Adrenal gland (tissue), 9 donors: ENCODE measurements at regions not wholly inside any gene's neighbourhood (a gene's known extent, or its start where the extent isn't known, plus 50 kb on each side); places are given as distances from the start of the nearest gene placed in this dataset.

Source experiments
- DNase-seq, 7 donors: peaks; one replicate each; pipeline ENCODE4 v3.0.0-alpha.2; 2019 to 2020
- H3K27ac ChIP-seq, 5 donors: fragments of 200-600 bp; sonication (generic) in 4 of 5; 1 replicate in 3 of 5; 2 replicates in 2 of 5; pipeline versions ENCODE4 v1.5.1 to v1.8.0; 2016 to 2020; ENCODE audit warnings: mild to moderate bottlenecking in 1 of 5
- H3K27me3 ChIP-seq: fragments of 200-600 bp; 2 replicates; pipeline ENCODE4 v1.8.0; 2021
- H3K36me3 ChIP-seq, 2 donors: fragments of 200-600 bp; replicated peaks in 1 of 2; 1 replicate in 1 of 2; 2 replicates in 1 of 2; pipeline versions ENCODE4 v1.5.1 to v1.8.0; 2018 to 2022
- H3K4me1 ChIP-seq, 2 donors: fragments of 200-600 bp; replicated peaks in 1 of 2; 1 replicate in 1 of 2; 2 replicates in 1 of 2; pipeline versions ENCODE4 v1.5.1 to v1.8.0; 2018 to 2021
- H3K4me3 ChIP-seq, 4 donors: fragments of 200-600 bp; sonication (generic) in 3 of 4; one replicate each; pipeline ENCODE4 v1.5.1; 2016 to 2018
- H3K9me3 ChIP-seq, 3 donors: fragments of 200-600 bp; sonication (generic) in 1 of 3; replicated peaks in 1 of 3; 1 replicate in 2 of 3; 2 replicates in 1 of 3; pipeline versions ENCODE4 v1.5.1 to v1.8.0; 2016 to 2021
- POLR2A ChIP-seq, 2 donors: fragments of 450-650 bp; IDR thresholded peaks; one replicate each; pipeline ENCODE4 v1.6.1; 2017; ENCODE audit warnings: antibody characterized with exemption in 2 of 2, mild to moderate bottlenecking in 2 of 2, moderate library complexity in 1 of 2
- WGBS, 4 donors: extraction: QIAGEN DNeasy Blood & Tissue Kit in 2 of 4; methylation state at CpG; one replicate each; pipeline versions ENCODE4 v1.1.5 to v1.1.7; 2013 to 2017; 5-methylcytosine and 5-hydroxymethylcytosine counted together
- intact Hi-C, 2 donors: fragments of 100-400 bp; cut with DNase I; formaldehyde crosslinking; loops; one replicate each; pipeline versions ENCODE4 v1.14.1 to v1.15.0; 2022 to 2023
- TF ChIP-seq, protein P1 (sequence below), 6 experiments: fragments of 450-650 bp in 4 of 6; fragments of 200-600 bp in 2 of 6; sonication (generic) in 1 of 6; IDR thresholded peaks; 1 replicate in 5 of 6; 2 replicates in 1 of 6; pipeline versions ENCODE4 v1.5.1 to v1.8.0; 2016 to 2021; ENCODE audit warnings: antibody characterized with exemption in 6 of 6, mild to moderate bottlenecking in 2 of 6, moderate library complexity in 1 of 6
- donor health status: healthy with polysubstance abuse.
- donor health status: Bipolar disorder and iron deficiency.
- donor health status: DM: yes; HTN: yes; CAD: no.
- donor health status: DM: no; HTN: no; CAD: no.
- donor health status: DM: no; HTN: no; CAD: no.

DNA sequence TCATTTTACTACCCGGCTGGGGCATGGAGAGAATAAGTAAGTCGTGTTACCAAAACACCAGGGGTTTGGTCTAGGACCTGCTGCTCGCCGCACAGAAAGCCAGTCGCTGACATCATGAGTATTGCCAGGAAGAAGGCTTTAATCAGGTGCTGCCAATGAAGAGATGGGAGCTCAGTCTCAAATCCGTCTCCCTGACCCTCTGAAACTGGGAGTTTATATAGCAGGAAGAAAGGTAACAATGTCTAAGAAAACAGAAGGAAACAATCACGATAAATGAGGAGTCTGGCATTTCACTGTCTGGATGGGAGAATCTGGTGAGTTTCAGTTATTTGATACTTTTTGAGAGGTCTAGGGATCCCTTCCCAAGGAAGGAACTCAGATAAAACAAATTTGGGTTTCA lies 437.9 kb upstream of the JARID2 start:
- Histone ChIP-seq H3K9me3 (no peaks in the 10 kb centered on the region), H3K27me3 (no peaks in the 10 kb centered on the region), H3K36me3 (no peaks in the 10 kb centered on the region), H3K4me3 (no peak overlapping the region), H3K27ac (no peak overlapping the region), H3K4me1 (peaks cover 6 to 12% of the 10 kb centered on the region in 2 donors)
- DNase-seq: no peak
- intact Hi-C loops: no loop called here
- WGBS, 4 donors: 92 to 95% (median 94%) methylated on average over 7 of the region's 7 CpGs
- TF ChIP-seq POLR2A (IDR thresholded peaks at IDR 0.05): no peak
- TF ChIP-seq, protein P1, sequence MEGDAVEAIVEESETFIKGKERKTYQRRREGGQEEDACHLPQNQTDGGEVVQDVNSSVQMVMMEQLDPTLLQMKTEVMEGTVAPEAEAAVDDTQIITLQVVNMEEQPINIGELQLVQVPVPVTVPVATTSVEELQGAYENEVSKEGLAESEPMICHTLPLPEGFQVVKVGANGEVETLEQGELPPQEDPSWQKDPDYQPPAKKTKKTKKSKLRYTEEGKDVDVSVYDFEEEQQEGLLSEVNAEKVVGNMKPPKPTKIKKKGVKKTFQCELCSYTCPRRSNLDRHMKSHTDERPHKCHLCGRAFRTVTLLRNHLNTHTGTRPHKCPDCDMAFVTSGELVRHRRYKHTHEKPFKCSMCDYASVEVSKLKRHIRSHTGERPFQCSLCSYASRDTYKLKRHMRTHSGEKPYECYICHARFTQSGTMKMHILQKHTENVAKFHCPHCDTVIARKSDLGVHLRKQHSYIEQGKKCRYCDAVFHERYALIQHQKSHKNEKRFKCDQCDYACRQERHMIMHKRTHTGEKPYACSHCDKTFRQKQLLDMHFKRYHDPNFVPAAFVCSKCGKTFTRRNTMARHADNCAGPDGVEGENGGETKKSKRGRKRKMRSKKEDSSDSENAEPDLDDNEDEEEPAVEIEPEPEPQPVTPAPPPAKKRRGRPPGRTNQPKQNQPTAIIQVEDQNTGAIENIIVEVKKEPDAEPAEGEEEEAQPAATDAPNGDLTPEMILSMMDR (IDR thresholded peaks at IDR 0.05): no peak

DNA sequence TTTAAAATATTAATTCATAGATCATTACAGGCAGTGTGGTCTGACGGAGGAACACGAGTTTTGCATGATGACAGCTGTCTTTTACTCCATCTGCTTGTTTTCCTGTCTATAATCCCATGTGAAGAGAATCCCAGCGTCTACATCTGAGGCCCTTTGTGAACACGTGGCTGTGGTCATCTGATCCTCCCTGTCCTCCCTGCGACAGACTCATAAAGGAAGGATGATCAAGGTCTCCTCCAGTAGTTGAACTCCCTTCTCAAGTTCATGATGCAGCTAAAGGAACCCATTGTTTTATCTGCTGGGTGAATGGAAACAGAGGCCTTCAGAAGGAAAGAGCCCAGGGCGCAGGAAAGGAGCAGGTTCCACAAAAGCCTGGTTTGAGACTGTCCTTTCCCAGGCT lies 435.8 kb upstream of the JARID2 start:
- no peaks in the 10 kb centered on the region for H3K9me3 ChIP-seq
- no peak for DNase-seq
- no peaks in the 10 kb centered on the region for H3K27me3 ChIP-seq
- 80 to 92% (median 90%) methylated on average over 6 of the region's 6 CpGs for WGBS, 4 donors
- no peaks in the 10 kb centered on the region for H3K36me3 ChIP-seq
- peaks cover 1 to 3% of the 10 kb centered on the region in 2 donors for H3K4me1 ChIP-seq
- H3K27ac ChIP-seq: no peak overlapping the region
- no peak overlapping the region for H3K4me3 ChIP-seq
- no peak for TF ChIP-seq POLR2A (IDR thresholded peaks at IDR 0.05)
- TF ChIP-seq, protein P1 (IDR thresholded peaks at IDR 0.05): no peak
- intact Hi-C loops: no loop called here

DNA sequence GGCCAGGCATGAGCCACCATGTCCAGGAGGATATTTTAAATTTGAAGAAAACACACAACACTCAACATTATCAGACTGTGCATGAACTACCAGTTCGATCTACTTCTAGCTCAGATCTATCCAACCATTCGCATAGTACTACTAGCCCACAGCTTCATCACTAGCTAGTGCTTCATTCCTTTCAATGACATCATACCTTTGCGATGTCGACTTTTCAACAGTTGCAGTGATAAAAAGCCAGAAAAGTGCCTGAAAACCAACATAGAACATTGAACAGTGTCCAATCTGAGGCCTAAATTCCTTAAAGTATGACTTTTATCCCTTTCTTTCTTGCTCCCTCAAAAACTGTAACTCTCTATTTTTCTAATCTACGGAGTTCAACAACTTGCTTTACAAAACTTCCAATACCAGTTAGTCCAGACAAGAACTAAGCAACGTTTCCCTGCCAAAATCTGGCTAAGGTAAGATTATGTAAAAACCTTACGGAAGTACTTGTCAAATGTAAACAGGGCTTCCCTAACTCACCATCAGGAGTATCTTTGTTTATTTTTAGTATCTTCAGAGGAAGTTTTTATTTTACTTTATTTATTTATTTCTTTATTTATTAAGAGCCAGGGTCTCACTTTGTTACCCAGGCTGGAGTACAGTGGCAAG lies 434.0 kb upstream of the JARID2 start:
- Histone ChIP-seq H3K4me3 (no peak overlapping the region), H3K4me1 (no peaks in the 10 kb centered on the region), H3K27me3 (no peaks in the 10 kb centered on the region), H3K27ac (no peak overlapping the region), H3K9me3 (no peaks in the 10 kb centered on the region), H3K36me3 (no peaks in the 10 kb centered on the region)
- 84 to 94% (median 86%) methylated on average over 7 of the region's 7 CpGs for WGBS, 4 donors
- no peak for DNase-seq
- intact Hi-C loops: no loop called here
- TF ChIP-seq, protein P1 (IDR thresholded peaks at IDR 0.05): no peak
- TF ChIP-seq POLR2A (IDR thresholded peaks at IDR 0.05): no peak

DNA sequence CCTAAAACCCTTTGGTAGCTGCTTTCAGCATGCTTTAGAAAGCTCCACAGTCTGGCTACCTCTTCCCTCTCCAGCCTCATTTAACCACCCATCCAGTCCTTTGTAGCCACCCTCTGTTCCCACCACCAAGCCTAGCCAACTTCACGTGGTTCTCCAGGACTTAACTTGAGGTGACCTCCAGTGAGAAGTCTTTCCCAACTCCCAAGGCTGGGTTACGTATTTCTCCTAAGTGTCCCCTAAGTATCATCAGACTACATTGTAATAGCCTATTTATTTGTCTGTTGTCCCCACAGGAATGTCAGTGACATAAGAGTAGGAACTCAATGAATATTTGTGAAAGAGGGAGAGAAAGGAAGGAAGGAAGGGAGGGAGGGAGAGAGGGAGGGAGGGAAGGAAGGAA lies 431.9 kb upstream of the JARID2 start:
- Histone ChIP-seq H3K4me3 (no peak overlapping the region), H3K4me1 (no peaks in the 10 kb centered on the region), H3K36me3 (no peaks in the 10 kb centered on the region), H3K27ac (no peak overlapping the region), H3K9me3 (no peaks in the 10 kb centered on the region), H3K27me3 (no peaks in the 10 kb centered on the region)
- TF ChIP-seq, protein P1 (IDR thresholded peaks at IDR 0.05): no peak
- TF ChIP-seq POLR2A (IDR thresholded peaks at IDR 0.05): no peak
- intact Hi-C loops: no loop called here
- WGBS, 4 donors: 75 to 84% (median 83%) methylated on average over 2 of the region's 2 CpGs
- DNase-seq: no peak
